H1 (cell line): ENCODE measurements at regions not wholly inside any gene's neighbourhood (a gene's known extent, or its start where the extent isn't known, plus 50 kb on each side); places are given as distances from the start of the nearest gene placed in this dataset.

Experiments
- CTCF ChIA-PET: fragments of 300-600 bp; sonication (Branson Sonifier 250); formaldehyde crosslinking; loops from one replicate; lab custom pipeline; 2021; ENCODE audit not compliant: partially characterized antibody; lab: Charles Lee
- POLR2A ChIA-PET: fragments of 300-600 bp; sonication (Branson Sonifier 250); formaldehyde crosslinking; loops from one replicate; lab custom pipeline; 2021; ENCODE audit warnings: inconsistent platforms; ENCODE audit not compliant: partially characterized antibody; lab: Charles Lee
- DNase-seq, 2 experiments: peaks; one replicate each; pipeline versions ENCODE4 v3.0.0 to v3.0.0-alpha.2; 2010 to 2022; ENCODE audit warnings: low spot score in 2 of 2, low read depth in 1 of 2, mixed read lengths in 1 of 2
- FAIRE-seq: peaks from 2 replicates; lab custom pipeline; 2011; peaks lifted over from hg19 to GRCh38; lab: Jason Lieb, UNC
- H2AFZ ChIP-seq: 2 replicates; pipeline ENCODE4 v1.8.1; 2012; ENCODE audit warnings: low read length, inconsistent platforms
- H2AK5ac ChIP-seq: 2 replicates; pipeline ENCODE4 v1.6.1; 2013; ENCODE audit warnings: low read depth, low read length
- H2BK120ac ChIP-seq: replicated peaks from 2 replicates; pipeline ENCODE3; 2013; ENCODE audit warnings: low read depth, low read length, inconsistent platforms
- H2BK12ac ChIP-seq: 2 replicates; pipeline ENCODE4 v1.6.1; 2013; ENCODE audit warnings: low read depth, low read length
- H2BK15ac ChIP-seq: 2 replicates; pipeline ENCODE4 v1.6.1; 2013; ENCODE audit warnings: low read length
- H2BK20ac ChIP-seq: 2 replicates; pipeline ENCODE4 v1.6.1; 2013; ENCODE audit warnings: low read length
- H2BK5ac ChIP-seq: 2 replicates; pipeline ENCODE4 v1.6.1; 2013; ENCODE audit warnings: low read depth, low read length
- H3K14ac ChIP-seq: 2 replicates; pipeline ENCODE4 v1.6.1; 2013; ENCODE audit warnings: inconsistent platforms; ENCODE audit not compliant: insufficient read length
- H3K18ac ChIP-seq: 2 replicates; pipeline ENCODE4 v1.6.1; 2013; ENCODE audit warnings: low read length; ENCODE audit errors: extremely low read depth
- H3K23ac ChIP-seq: 2 replicates; pipeline ENCODE4 v1.6.1; 2013; ENCODE audit warnings: inconsistent platforms; ENCODE audit not compliant: insufficient read length
- H3K23me2 ChIP-seq: 2 replicates; pipeline ENCODE4 v1.6.1; 2013; ENCODE audit warnings: low read depth, low read length
- H3K27ac ChIP-seq: 2 replicates; pipeline ENCODE4 v1.6.1; 2011; ENCODE audit warnings: low read depth, low read length, inconsistent platforms
- H3K27me3 ChIP-seq, 4 experiments: replicated peaks in 1 of 4; 1 replicate in 1 of 4; 2 replicates in 3 of 4; pipeline versions ENCODE4 v1.6.1 to v1.8.1; 2011 to 2013; ENCODE audit warnings: low read length in 3 of 4, mild to moderate bottlenecking in 3 of 4, inconsistent platforms in 2 of 4, mixed read lengths in 2 of 4, moderate library complexity in 1 of 4; ENCODE audit not compliant: control insufficient read depth in 3 of 4, insufficient read depth in 3 of 4; ENCODE audit errors: extremely low read depth in 1 of 4
- H3K36me3 ChIP-seq, 4 experiments: 2 replicates each; pipeline versions ENCODE4 v1.6.1 to v1.8.1; 2011 to 2013; ENCODE audit warnings: mild to moderate bottlenecking in 4 of 4, low read length in 3 of 4, moderate library complexity in 2 of 4, control low read depth in 1 of 4, inconsistent platforms in 1 of 4; ENCODE audit not compliant: insufficient read depth in 4 of 4, control insufficient read depth in 2 of 4
- H3K4ac ChIP-seq: replicated peaks from 2 replicates; pipeline ENCODE3; 2013; ENCODE audit warnings: low read length, low read depth, mixed read lengths, inconsistent platforms; ENCODE audit not compliant: insufficient read length
- H3K4me1 ChIP-seq, 4 experiments: replicated peaks in 1 of 4; 1 replicate in 1 of 4; 2 replicates in 3 of 4; pipeline versions ENCODE4 v1.6.1 to v1.8.1; 2011 to 2013; ENCODE audit warnings: low read length in 3 of 4, inconsistent platforms in 2 of 4, mixed read lengths in 1 of 4; ENCODE audit not compliant: insufficient read depth in 4 of 4, control insufficient read depth in 3 of 4
- H3K4me2 ChIP-seq, 2 experiments: 2 replicates each; pipeline versions ENCODE4 v1.6.1 to v1.8.1; 2011 to 2013; ENCODE audit warnings: low read depth in 2 of 2, low read length in 2 of 2, control low read depth in 1 of 2, inconsistent platforms in 1 of 2, mild to moderate bottlenecking in 1 of 2; ENCODE audit not compliant: insufficient read depth in 1 of 2
- H3K4me3 ChIP-seq, 4 experiments: fragments of 200-600, 300-600 bp in 1 of 4; sonication (generic), shearing (Covaris generic), sonication (Bioruptor Twin) in 1 of 4; 2 replicates each; pipeline versions ENCODE4 v1.5.1 to v1.8.1; 2011 to 2016; ENCODE audit warnings: low read length in 4 of 4, low read depth in 3 of 4, control low read depth in 2 of 4, inconsistent platforms in 2 of 4, mild to moderate bottlenecking in 2 of 4, mixed read lengths in 1 of 4, moderate library complexity in 1 of 4; ENCODE audit not compliant: insufficient read depth in 2 of 4; ENCODE audit errors: extremely low read depth in 1 of 4
- H3K56ac ChIP-seq: replicated peaks from 2 replicates; pipeline ENCODE3; 2013; ENCODE audit warnings: low read depth, mild to moderate bottlenecking, mixed read lengths, low read length, inconsistent platforms; ENCODE audit not compliant: insufficient read length
- H3K79me1 ChIP-seq: 2 replicates; pipeline ENCODE4 v1.6.1; 2013; ENCODE audit warnings: low read depth, low read length, control low read depth
- H3K79me2 ChIP-seq, 2 experiments: 2 replicates each; pipeline versions ENCODE4 v1.6.1 to v1.8.1; 2012 to 2013; ENCODE audit warnings: low read length in 2 of 2, mild to moderate bottlenecking in 2 of 2, inconsistent platforms in 1 of 2; ENCODE audit not compliant: insufficient read depth in 2 of 2, control insufficient read depth in 1 of 2
- H3K9ac ChIP-seq, 4 experiments: replicated peaks in 1 of 4; 1 replicate in 1 of 4; 2 replicates in 3 of 4; pipeline versions ENCODE4 v1.6.1 to v1.8.1; 2011 to 2013; ENCODE audit warnings: low read depth in 3 of 4, low read length in 3 of 4, control low read depth in 2 of 4, mild to moderate bottlenecking in 2 of 4, moderate library complexity in 2 of 4, inconsistent platforms in 1 of 4; ENCODE audit errors: extremely low read depth in 1 of 4
- H3K9me3 ChIP-seq, 2 experiments: 2 replicates each; pipeline versions ENCODE4 v1.6.1 to v1.8.1; 2012 to 2013; ENCODE audit warnings: mild to moderate bottlenecking in 2 of 2, moderate library complexity in 2 of 2, control low read depth in 1 of 2, inconsistent platforms in 1 of 2, low read depth in 1 of 2, low read length in 1 of 2, mixed read lengths in 1 of 2; ENCODE audit not compliant: insufficient read depth in 2 of 2
- H4K20me1 ChIP-seq, 2 experiments: replicated peaks in 1 of 2; 2 replicates each; pipeline versions ENCODE3 to v1.8.1; 2011 to 2013; ENCODE audit warnings: inconsistent platforms in 2 of 2, low read length in 2 of 2, mild to moderate bottlenecking in 1 of 2; ENCODE audit not compliant: insufficient read depth in 2 of 2, control insufficient read depth in 1 of 2
- H4K5ac ChIP-seq: 2 replicates; pipeline ENCODE4 v1.6.1; 2013; ENCODE audit warnings: low read length, low read depth, mixed read lengths, inconsistent platforms; ENCODE audit not compliant: insufficient read length
- H4K8ac ChIP-seq: 2 replicates; pipeline ENCODE4 v1.8.0; 2013; ENCODE audit warnings: mild to moderate bottlenecking, moderate library complexity, low read length, inconsistent platforms; ENCODE audit not compliant: insufficient read depth; ENCODE audit errors: extremely low read depth
- H4K91ac ChIP-seq: replicated peaks from 2 replicates; pipeline ENCODE3; 2013; ENCODE audit warnings: low read length, mixed read lengths, inconsistent platforms; ENCODE audit not compliant: insufficient read length
- SIN3A ChIP-seq, 2 experiments: IDR thresholded peaks in 1 of 2; conservative IDR thresholded peaks in 1 of 2; 2 replicates each; pipeline ENCODE4 v1.6.1; 2011 to 2012; ENCODE audit warnings: low read length in 2 of 2, improper control_type of control experiment in 1 of 2, low read depth in 1 of 2, mild to moderate bottlenecking in 1 of 2
- SP4 ChIP-seq: IDR thresholded peaks from 2 replicates; pipeline ENCODE4 v1.6.1; 2012; ENCODE audit warnings: low read length, inconsistent platforms
- TAF7 ChIP-seq: optimal IDR thresholded peaks from 2 replicates; pipeline ENCODE3; 2011; ENCODE audit warnings: low read depth, mild to moderate bottlenecking, inconsistent platforms, low read length, moderate library complexity, borderline replicate concordance
- TBP ChIP-seq: IDR thresholded peaks from 2 replicates; pipeline ENCODE4 v1.6.1; 2011; ENCODE audit warnings: low read depth, low read length, improper control_type of control experiment
- YY1 ChIP-seq: IDR thresholded peaks from 2 replicates; pipeline ENCODE4 v1.6.1; 2011; ENCODE audit warnings: low read depth, mild to moderate bottlenecking, low read length
- WGBS, 2 experiments: shearing (Covaris generic) in 1 of 2; methylation state at CpG; one replicate each; pipeline versions ENCODE4 v1.1.6 to v1.1.7; 2013 to 2015; ENCODE audit warnings: low lambda C conversion rate in 2 of 2, mixed read lengths in 2 of 2, inconsistent platforms in 1 of 2, low coverage in 1 of 2, missing lambda C conversion rate in 1 of 2; ENCODE audit not compliant: insufficient replicate concordance in 2 of 2, insufficient coverage in 1 of 2, insufficient read length in 1 of 2; ENCODE audit errors: extremely low coverage in 1 of 2, missing lambda C conversion rate in 1 of 2; 5-methylcytosine and 5-hydroxymethylcytosine counted together
- TF ChIP-seq, protein P1 (sequence below): IDR thresholded peaks from 2 replicates; pipeline ENCODE4 v1.6.1; 2011; ENCODE audit warnings: low read depth, mild to moderate bottlenecking, low read length; ENCODE audit not compliant: insufficient read depth

GRCh38 chr10:128868481-128868880 lies 598.6 kb upstream of the MGMT start:
- Histone ChIP-seq H3K4ac (no peak overlapping the region), H3K27ac (no peak overlapping the region), H3K23me2 (no peaks in the 10 kb centered on the region), H2BK12ac (no peak overlapping the region), H3K14ac (no peak overlapping the region), H2BK5ac (no peak overlapping the region), H2BK120ac (no peak overlapping the region), H3K36me3 (no peaks in the 10 kb centered on the region), H4K8ac (no peak overlapping the region), H4K91ac (no peak overlapping the region), H3K4me2 (no peak overlapping the region), H3K4me3 (no peak overlapping the region), H3K4me1 (0 out of 7 replicates have a peak, but pooled peaks cover 0 to 2% (median 0%) of the 10 kb centered on the region in 4 experiments), H3K9me3 (no peaks in the 10 kb centered on the region), H3K9ac (no peak overlapping the region), H3K18ac (no peak overlapping the region), H4K20me1 (no peaks in the 10 kb centered on the region), H3K56ac (no peak overlapping the region), H2AK5ac (no peak overlapping the region), H3K79me2 (no peaks in the 10 kb centered on the region), H3K27me3 (no peaks in the 10 kb centered on the region), H3K79me1 (no peaks in the 10 kb centered on the region), H2BK20ac (no peak overlapping the region), H2AFZ (no peak overlapping the region), H4K5ac (no peak overlapping the region), H3K23ac (no peak overlapping the region), H2BK15ac (no peak overlapping the region)
- DNase-seq (peak in 1 of 2 experiments; percentile 8), FAIRE-seq (no peak)
- TF ChIP-seq, protein P1, sequence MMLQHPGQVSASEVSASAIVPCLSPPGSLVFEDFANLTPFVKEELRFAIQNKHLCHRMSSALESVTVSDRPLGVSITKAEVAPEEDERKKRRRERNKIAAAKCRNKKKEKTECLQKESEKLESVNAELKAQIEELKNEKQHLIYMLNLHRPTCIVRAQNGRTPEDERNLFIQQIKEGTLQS: no peak
- TF ChIP-seq YY1: no peak
- no peak for TF ChIP-seq SP4
- TF ChIP-seq SIN3A (conservative IDR thresholded peaks at IDR 0.05 in 1 of 2, IDR thresholded peaks at IDR 0.05 in 1 of 2; ENCODE audit: low read depth in 1 of 2, low read length in 2 of 2): no peak
- TF ChIP-seq TAF7: no peak
- no peak for TF ChIP-seq TBP
- 88% methylated on average over 1 of the region's 3 CpGs; no CpG with 5 or more reads in 1 of the 2 experiments for WGBS, 2 experiments
- ChIA-PET POLR2A (no interaction called here), CTCF (interaction anchor here (1.8 kb wide), 1 partner anchor 15 kb away, joined by 4 read pairs; no protein-coding TSS in a partner anchor)
